Left ventricle myocardium inferior (tissue), 1 donor: ENCODE measurements at regions not wholly inside any gene's neighbourhood (a gene's known extent, or its start where the extent isn't known, plus 50 kb on each side); places are given as distances from the start of the nearest gene placed in this dataset.
A peak's percentile ranks its signal among the peaks of the same experiment; 100 is the strongest.

Experiments used
- DNase-seq: peaks from one replicate; pipeline ENCODE4 v3.0.0-alpha.2; 2020
- H3K27ac ChIP-seq: fragments of 200-600 bp; replicated peaks from 2 replicates; pipeline ENCODE4 v1.8.0; 2021
- H3K27me3 ChIP-seq: fragments of 200-600 bp; 2 replicates; pipeline ENCODE4 v1.8.0; 2021; ENCODE audit warnings: low read depth
- H3K36me3 ChIP-seq: fragments of 200-600 bp; 2 replicates; pipeline ENCODE4 v1.8.0; 2021
- H3K4me1 ChIP-seq: fragments of 200-600 bp; 2 replicates; pipeline ENCODE4 v1.8.0; 2021
- H3K4me3 ChIP-seq: fragments of 200-600 bp; 2 replicates; pipeline ENCODE4 v1.8.0; 2021; ENCODE audit warnings: mild to moderate bottlenecking, moderate library complexity
- H3K9me3 ChIP-seq: fragments of 200-600 bp; replicated peaks from 2 replicates; pipeline ENCODE4 v1.8.0; 2021
- CTCF ChIP-seq: fragments of 200-600 bp; IDR thresholded peaks from 2 replicates; pipeline ENCODE4 v1.8.0; 2021; ENCODE audit warnings: antibody characterized with exemption, mild to moderate bottlenecking, borderline replicate concordance
- intact Hi-C: fragments of 100-400 bp; cut with micrococcal nuclease; formaldehyde crosslinking; loops from one replicate; pipeline ENCODE4 v1.11.0; 2022
- donor health status: DM: no; HTN: yes; CAD: no; lungs with severe emphysema.

- Histone ChIP-seq H3K36me3 (no peaks in the 10 kb centered on the region), H3K4me3 (no peak overlapping the region), H3K9me3 (no peaks in the 10 kb centered on the region), H3K27me3 (no peaks in the 10 kb centered on the region), H3K4me1 (peaks cover 37% of the 10 kb centered on the region), H3K27ac (peak overlapping the region; percentile 84)
- DNase-seq, result no peak
- intact Hi-C loops, result no loop called here
- no peak for TF ChIP-seq CTCF
Observed at GRCh38 chr5:66343370-66344071, 199.4 kb downstream of the SREK1 start.

GRCh38 chr5:66344544-66344943 is 200.4 kb downstream of the SREK1 start:
- intact Hi-C loops, result no loop called here
- DNase-seq, result no peak
- H3K36me3 ChIP-seq, result no peaks in the 10 kb centered on the region
- no peaks in the 10 kb centered on the region for H3K27me3 ChIP-seq
- H3K4me1 ChIP-seq, result peaks cover 47% of the 10 kb centered on the region
- H3K27ac ChIP-seq, result peak overlapping the region; percentile 84
- H3K9me3 ChIP-seq, result no peaks in the 10 kb centered on the region
- no peak overlapping the region for H3K4me3 ChIP-seq
- no peak for TF ChIP-seq CTCF

- H3K9me3 ChIP-seq, result no peaks in the 10 kb centered on the region
- H3K27me3 ChIP-seq, result no peaks in the 10 kb centered on the region
- no peak for TF ChIP-seq CTCF
- peak overlapping the region; percentile 84 for H3K27ac ChIP-seq
- intact Hi-C loops, result no loop called here
- no peak overlapping the region for H3K4me3 ChIP-seq
- H3K4me1 ChIP-seq, result peaks cover 45% of the 10 kb centered on the region
- DNase-seq, result no peak
- no peaks in the 10 kb centered on the region for H3K36me3 ChIP-seq
Observed at GRCh38 chr5:66345281-66345680, 201.2 kb downstream of the SREK1 start.

DNA sequence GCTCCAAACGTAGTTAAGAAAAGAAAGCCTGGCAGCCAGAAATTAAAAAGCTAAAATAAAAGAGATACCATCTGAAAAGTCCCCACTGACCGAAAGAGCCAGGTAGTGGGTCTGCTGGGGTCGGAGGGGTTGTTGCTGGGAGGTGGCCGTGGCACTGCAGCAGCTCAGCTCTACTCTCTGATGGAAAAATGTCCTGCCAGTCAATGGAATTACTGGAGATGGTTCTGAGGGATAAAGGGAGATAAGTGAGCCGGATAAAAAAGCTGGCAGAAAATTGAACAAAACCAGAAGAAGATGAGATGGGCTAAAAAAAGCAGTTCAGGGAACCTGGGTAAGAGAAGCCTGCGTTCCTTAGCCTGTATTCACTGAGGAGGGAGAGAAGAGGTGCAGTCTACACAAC is 202.8 kb downstream of the SREK1 start:
- TF ChIP-seq CTCF, result no peak
- Histone ChIP-seq H3K27me3 (no peaks in the 10 kb centered on the region), H3K27ac (peak overlapping the region; percentile 84), H3K9me3 (no peaks in the 10 kb centered on the region), H3K4me3 (no peak overlapping the region), H3K36me3 (no peaks in the 10 kb centered on the region), H3K4me1 (peaks cover 44% of the 10 kb centered on the region)
- intact Hi-C loops, result no loop called here
- no peak for DNase-seq

DNA sequence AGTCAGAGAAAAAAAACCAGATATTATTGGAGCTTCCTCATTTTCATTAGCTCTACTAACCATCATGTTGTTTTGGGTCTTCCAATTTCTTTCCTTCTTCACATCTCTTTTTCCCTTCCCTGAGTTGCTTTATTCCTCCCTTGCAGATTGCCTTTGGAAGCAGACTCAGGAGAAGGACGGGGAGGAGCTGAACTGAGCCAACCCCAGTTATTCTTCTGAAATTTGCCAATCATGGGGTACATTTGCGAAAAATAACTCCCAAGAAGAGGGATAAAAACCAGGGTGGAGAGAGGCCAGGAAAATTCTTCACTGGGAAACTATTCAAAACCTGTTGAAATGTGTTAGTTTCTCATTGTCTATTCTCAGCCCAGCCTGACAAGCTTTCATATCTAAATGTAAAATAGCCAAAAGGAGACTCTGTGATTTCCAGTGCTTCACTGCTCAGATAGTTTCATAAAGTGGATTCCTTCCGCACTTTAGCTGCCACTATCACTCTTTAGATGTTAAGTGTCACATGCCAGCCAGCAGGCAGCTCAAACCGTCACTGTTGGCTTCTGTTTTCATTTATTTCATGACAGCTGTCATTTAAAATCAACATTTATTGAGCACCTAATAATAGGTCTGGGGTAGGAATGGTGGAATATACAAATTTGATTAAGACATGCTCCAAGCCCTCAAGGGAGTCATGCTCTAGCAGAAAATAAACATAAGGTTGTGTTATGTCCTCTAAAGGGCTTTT is 204.5 kb downstream of the SREK1 start:
- peaks cover 47% of the 10 kb centered on the region for H3K4me1 ChIP-seq
- TF ChIP-seq CTCF, result no peak
- peak overlapping the region; percentile 84 for H3K27ac ChIP-seq
- H3K4me3 ChIP-seq, result no peak overlapping the region
- no peaks in the 10 kb centered on the region for H3K27me3 ChIP-seq
- intact Hi-C loops, result no loop called here
- H3K36me3 ChIP-seq, result no peaks in the 10 kb centered on the region
- no peak for DNase-seq
- no peaks in the 10 kb centered on the region for H3K9me3 ChIP-seq
